ENCODE measurements at regions not wholly inside any gene's neighbourhood (a gene's known extent, or its start where the extent isn't known, plus 50 kb on each side); places are given as distances from the start of the nearest gene placed in this dataset.
A peak's percentile ranks its signal among the peaks of the same experiment; 100 is the strongest.

- FAIRE-seq (no peak), ATAC-seq (no peak), DNase-seq (no peak)
- no peaks in the 10 kb centered on the region for H3K36me3 ChIP-seq
- H3K27me3 ChIP-seq: peaks cover 0 to 6% (median 2%) of the 10 kb centered on the region in 4 donors
- 72 to 74% methylated on average over 5 of the region's 5 CpGs for WGBS, 2 donors
- no peaks in the 10 kb centered on the region for H3K4me1 ChIP-seq
- no peaks in the 10 kb centered on the region for H3K9me3 ChIP-seq
- intact Hi-C loops (cut with DNase I): no loop called here
- TF ChIP-seq CTCF (IDR thresholded peaks at IDR 0.05): no peak
- H3K27ac ChIP-seq: no peak overlapping the region
- no peak overlapping the region for H3K4me3 ChIP-seq
Measured at GRCh38 chr9:78595200-78595945, 298.4 kb downstream of the PSAT1 start.

GRCh38 chr9:78596346-78596745 lies 299.4 kb downstream of the PSAT1 start:
- no peaks in the 10 kb centered on the region for H3K36me3 ChIP-seq
- H3K27ac ChIP-seq: no peak overlapping the region
- no peak overlapping the region for H3K4me3 ChIP-seq
- FAIRE-seq (no peak), ATAC-seq (no peak), DNase-seq (no peak)
- peaks cover 0 to 6% (median 2%) of the 10 kb centered on the region in 4 donors for H3K27me3 ChIP-seq
- no peak for TF ChIP-seq CTCF (IDR thresholded peaks at IDR 0.05)
- H3K9me3 ChIP-seq: no peaks in the 10 kb centered on the region
- 64 to 67% methylated on average over 3 of the region's 3 CpGs for WGBS, 2 donors
- H3K4me1 ChIP-seq: no peaks in the 10 kb centered on the region
- intact Hi-C loops (cut with DNase I): no loop called here

- H3K27ac ChIP-seq: no peak overlapping the region
- ATAC-seq: no peak
- H3K4me3 ChIP-seq: no peak overlapping the region
- no peak for TF ChIP-seq CTCF (IDR thresholded peaks at IDR 0.05)
- DNase-seq: no peak
- no peaks in the 10 kb centered on the region for H3K4me1 ChIP-seq
- WGBS, 2 donors: 59 to 65% methylated on average over 5 of the region's 5 CpGs
- intact Hi-C loops (cut with DNase I): no loop called here
- no peak for FAIRE-seq
- no peaks in the 10 kb centered on the region for H3K36me3 ChIP-seq
- peaks cover 0 to 6% (median 4%) of the 10 kb centered on the region in 4 donors for H3K27me3 ChIP-seq
- H3K9me3 ChIP-seq: no peaks in the 10 kb centered on the region
Measured at GRCh38 chr9:78598120-78598519, 301.2 kb downstream of the PSAT1 start.

GRCh38 chr9:78599926-78600325 lies 303.0 kb downstream of the PSAT1 start:
- H3K9me3 ChIP-seq: no peaks in the 10 kb centered on the region
- no peak for ATAC-seq
- no peak overlapping the region for H3K4me3 ChIP-seq
- no peak overlapping the region for H3K27ac ChIP-seq
- WGBS, 2 donors: 65 to 66% methylated on average over 4 of the region's 4 CpGs
- no peak for TF ChIP-seq CTCF (IDR thresholded peaks at IDR 0.05)
- H3K36me3 ChIP-seq: no peaks in the 10 kb centered on the region
- no peak for DNase-seq
- no peaks in the 10 kb centered on the region for H3K4me1 ChIP-seq
- intact Hi-C loops (cut with DNase I): no loop called here
- no peak for FAIRE-seq
- H3K27me3 ChIP-seq: peaks cover 3 to 14% (median 5%) of the 10 kb centered on the region in 4 donors

- intact Hi-C loops (cut with DNase I): no loop called here
- H3K27me3 ChIP-seq: peaks cover 3 to 14% (median 5%) of the 10 kb centered on the region in 4 donors
- peak; percentile 40 to 83 (median 72) for TF ChIP-seq CTCF (IDR thresholded peaks at IDR 0.05)
- no peaks in the 10 kb centered on the region for H3K9me3 ChIP-seq
- ATAC-seq: peak in 3 of 4 donors; percentile 75 to 82 (median 81)
- H3K4me1 ChIP-seq: no peaks in the 10 kb centered on the region
- DNase-seq: peak in 1 of 6 donors; percentile 52
- no peak for FAIRE-seq
- no peak overlapping the region for H3K4me3 ChIP-seq
- H3K27ac ChIP-seq: no peak overlapping the region
- WGBS, 2 donors: 13% methylated on average over 7 of the region's 7 CpGs
- H3K36me3 ChIP-seq: no peaks in the 10 kb centered on the region
Measured at GRCh38 chr9:78601957-78602565, 305.1 kb downstream of the PSAT1 start.

All from pancreas (tissue), 10 donors.